KMS-11 (cell line): ENCODE measurements at regions not wholly inside any gene's neighbourhood (a gene's known extent, or its start where the extent isn't known, plus 50 kb on each side); places are given as distances from the start of the nearest gene placed in this dataset.

Experiments
- H2AFZ ChIP-seq: fragments of 200-600 bp; sonication (generic); 2 replicates; pipeline ENCODE4 v1.6.1; 2016; ENCODE audit warnings: antibody characterized with exemption, mixed run types, low read depth
- H3K27ac ChIP-seq: fragments of 200-600 bp; sonication (generic); 2 replicates; pipeline ENCODE4 v1.6.1; 2016; ENCODE audit warnings: mild to moderate bottlenecking, mixed run types
- H3K27me3 ChIP-seq: fragments of 200-600 bp; sonication (generic); 2 replicates; pipeline ENCODE4 v1.6.1; 2017; ENCODE audit warnings: mild to moderate bottlenecking, low read depth, mixed run types, moderate library complexity; ENCODE audit not compliant: insufficient read depth
- H3K36me3 ChIP-seq: fragments of 200-600 bp; sonication (generic); 2 replicates; pipeline ENCODE4 v1.6.1; 2017; ENCODE audit warnings: mild to moderate bottlenecking, mixed run types; ENCODE audit not compliant: insufficient read depth
- H3K4me1 ChIP-seq: fragments of 200-600 bp; sonication (generic); 2 replicates; pipeline ENCODE4 v1.6.1; 2016; ENCODE audit warnings: mild to moderate bottlenecking, low read depth, mixed run types; ENCODE audit not compliant: poor library complexity, severe bottlenecking
- H3K4me2 ChIP-seq: fragments of 200-600 bp; sonication (generic); 2 replicates; pipeline ENCODE4 v1.7.0; 2016; ENCODE audit warnings: mild to moderate bottlenecking, mixed run types
- H3K4me3 ChIP-seq: fragments of 200-600 bp; sonication (generic); IDR thresholded peaks from 2 replicates; pipeline ENCODE4 v1.6.1; 2017; ENCODE audit warnings: low read depth, low read length, mixed read lengths; ENCODE audit not compliant: insufficient read depth
- H3K79me2 ChIP-seq: fragments of 200-600 bp; sonication (generic); 2 replicates; pipeline ENCODE4 v1.6.1; 2016; ENCODE audit warnings: low read depth, mixed run types; ENCODE audit not compliant: insufficient read depth
- H3K9ac ChIP-seq: fragments of 200-600 bp; sonication (generic); 2 replicates; pipeline ENCODE4 v1.6.1; 2016; ENCODE audit warnings: mild to moderate bottlenecking, mixed run types
- H4K20me1 ChIP-seq: fragments of 200-600 bp; sonication (generic); 2 replicates; pipeline ENCODE4 v1.6.1; 2016; ENCODE audit warnings: mild to moderate bottlenecking, mixed run types; ENCODE audit not compliant: insufficient read depth
- TF ChIP-seq, protein P1 (sequence below): fragments of 200-600 bp; sonication (generic); conservative IDR thresholded peaks from 2 replicates; pipeline ENCODE4 v1.6.1; 2017; ENCODE audit warnings: low read depth, mild to moderate bottlenecking, antibody characterized with exemption, low read length, moderate library complexity, mixed read lengths

DNA sequence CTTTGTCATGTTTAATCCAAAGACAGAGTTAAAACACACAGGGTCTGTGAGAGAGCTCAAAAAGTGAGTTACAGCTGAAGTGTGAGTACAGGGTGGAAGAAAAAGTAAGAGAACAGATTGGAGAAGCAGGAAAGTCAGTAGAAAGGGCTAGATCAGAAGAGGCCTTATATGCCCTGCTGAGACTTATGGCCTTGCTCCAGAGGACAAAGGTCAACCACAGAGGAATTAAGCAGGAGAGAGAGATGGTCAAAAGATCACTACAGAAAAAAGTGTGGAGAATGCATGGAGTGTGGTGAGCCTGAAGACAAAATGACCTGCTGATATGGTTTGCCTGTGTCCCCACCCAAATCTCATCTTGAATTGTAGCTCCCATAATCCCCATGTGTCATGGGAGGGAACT, 213.8 kb downstream of the NEBL start:
- Histone ChIP-seq H3K4me1 (peaks cover 10% of the 10 kb centered on the region), H4K20me1 (no peaks in the 10 kb centered on the region), H3K79me2 (no peaks in the 10 kb centered on the region), H3K27me3 (no peaks in the 10 kb centered on the region), H3K4me3 (no peak overlapping the region), H2AFZ (0 out of 2 replicates have a peak overlapping the region, but pooled peaks have one; percentile 14), H3K27ac (no peak overlapping the region), H3K4me2 (no peak overlapping the region), H3K36me3 (no peaks in the 10 kb centered on the region), H3K9ac (no peak overlapping the region)
- TF ChIP-seq, protein P1, sequence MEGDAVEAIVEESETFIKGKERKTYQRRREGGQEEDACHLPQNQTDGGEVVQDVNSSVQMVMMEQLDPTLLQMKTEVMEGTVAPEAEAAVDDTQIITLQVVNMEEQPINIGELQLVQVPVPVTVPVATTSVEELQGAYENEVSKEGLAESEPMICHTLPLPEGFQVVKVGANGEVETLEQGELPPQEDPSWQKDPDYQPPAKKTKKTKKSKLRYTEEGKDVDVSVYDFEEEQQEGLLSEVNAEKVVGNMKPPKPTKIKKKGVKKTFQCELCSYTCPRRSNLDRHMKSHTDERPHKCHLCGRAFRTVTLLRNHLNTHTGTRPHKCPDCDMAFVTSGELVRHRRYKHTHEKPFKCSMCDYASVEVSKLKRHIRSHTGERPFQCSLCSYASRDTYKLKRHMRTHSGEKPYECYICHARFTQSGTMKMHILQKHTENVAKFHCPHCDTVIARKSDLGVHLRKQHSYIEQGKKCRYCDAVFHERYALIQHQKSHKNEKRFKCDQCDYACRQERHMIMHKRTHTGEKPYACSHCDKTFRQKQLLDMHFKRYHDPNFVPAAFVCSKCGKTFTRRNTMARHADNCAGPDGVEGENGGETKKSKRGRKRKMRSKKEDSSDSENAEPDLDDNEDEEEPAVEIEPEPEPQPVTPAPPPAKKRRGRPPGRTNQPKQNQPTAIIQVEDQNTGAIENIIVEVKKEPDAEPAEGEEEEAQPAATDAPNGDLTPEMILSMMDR = no peak

DNA sequence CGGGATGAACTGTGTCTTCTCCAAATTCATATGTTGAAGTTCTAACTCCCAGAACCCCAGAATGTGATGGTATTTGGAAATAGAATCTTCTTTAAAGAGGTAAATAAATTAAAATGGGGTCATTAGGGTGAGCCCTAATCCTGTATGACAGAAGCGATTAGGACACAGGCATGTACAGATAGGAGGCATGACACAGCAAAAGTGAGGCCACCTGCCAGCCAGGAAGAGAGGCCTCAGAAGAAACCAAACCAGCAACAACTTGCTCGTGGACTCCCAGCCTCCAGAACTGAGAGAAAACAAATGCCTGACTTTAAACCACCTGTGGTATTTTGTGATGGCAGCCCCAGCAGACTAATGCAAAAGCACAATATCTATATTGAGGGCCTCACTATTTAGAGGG, 214.3 kb downstream of the NEBL start:
- no peaks in the 10 kb centered on the region for H4K20me1 ChIP-seq
- 0 out of 2 replicates have a peak overlapping the region, but pooled peaks have one; percentile 14 for H2AFZ ChIP-seq
- no peak overlapping the region for H3K9ac ChIP-seq
- no peaks in the 10 kb centered on the region for H3K36me3 ChIP-seq
- no peak overlapping the region for H3K4me2 ChIP-seq
- H3K79me2 ChIP-seq = no peaks in the 10 kb centered on the region
- H3K27me3 ChIP-seq = no peaks in the 10 kb centered on the region
- H3K4me3 ChIP-seq = no peak overlapping the region
- H3K27ac ChIP-seq = no peak overlapping the region
- peaks cover 10% of the 10 kb centered on the region for H3K4me1 ChIP-seq
- TF ChIP-seq, protein P1 = no peak

DNA sequence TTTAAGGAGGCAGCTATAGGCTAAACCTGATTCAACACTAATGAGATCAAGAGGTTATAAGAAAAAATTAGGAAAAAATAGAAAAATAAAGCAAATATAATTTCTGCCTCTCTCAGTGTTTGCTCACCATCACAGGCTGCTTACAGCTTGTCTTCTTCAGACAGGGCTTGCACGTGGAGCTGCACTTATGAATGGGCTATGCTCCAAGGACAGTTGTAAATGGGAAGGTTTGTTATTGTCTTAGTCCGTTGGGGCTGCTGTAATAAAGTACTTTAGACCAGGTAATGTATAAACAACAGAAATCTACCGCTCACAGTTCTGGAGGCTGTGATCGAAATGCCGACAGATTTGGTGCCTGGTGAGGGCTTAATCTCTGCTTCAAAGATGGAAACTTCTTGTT, 219.8 kb downstream of the NEBL start:
- no peaks in the 10 kb centered on the region for H3K27me3 ChIP-seq
- no peak overlapping the region for H3K4me3 ChIP-seq
- H3K79me2 ChIP-seq = no peaks in the 10 kb centered on the region
- no peak overlapping the region for H2AFZ ChIP-seq
- no peaks in the 10 kb centered on the region for H4K20me1 ChIP-seq
- H3K4me1 ChIP-seq = no peaks in the 10 kb centered on the region
- H3K4me2 ChIP-seq = no peak overlapping the region
- TF ChIP-seq, protein P1 = no peak
- no peak overlapping the region for H3K9ac ChIP-seq
- H3K27ac ChIP-seq = no peak overlapping the region
- no peaks in the 10 kb centered on the region for H3K36me3 ChIP-seq

DNA sequence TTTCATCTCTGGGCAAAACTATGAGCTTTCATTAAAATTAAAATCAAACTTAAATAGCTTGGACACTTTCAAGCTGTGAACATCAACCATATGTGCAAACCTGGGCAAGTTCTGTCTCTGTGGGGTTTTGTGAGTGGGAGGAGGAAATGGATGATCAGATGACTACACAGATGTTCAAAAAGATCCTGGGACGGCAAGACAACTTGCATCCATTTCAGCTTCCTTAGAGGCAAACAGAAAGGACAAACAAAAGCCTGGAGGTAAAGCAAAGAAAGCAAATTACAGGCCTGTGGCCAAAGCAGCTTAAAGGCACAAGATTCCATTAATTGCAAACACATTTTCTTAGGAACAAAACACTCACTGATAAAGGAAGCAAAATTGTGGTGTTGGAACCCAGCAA, 222.2 kb downstream of the NEBL start:
- TF ChIP-seq, protein P1 = no peak
- Histone ChIP-seq H4K20me1 (no peaks in the 10 kb centered on the region), H3K4me1 (no peaks in the 10 kb centered on the region), H3K4me3 (no peak overlapping the region), H3K4me2 (no peak overlapping the region), H3K27me3 (no peaks in the 10 kb centered on the region), H3K27ac (no peak overlapping the region), H2AFZ (no peak overlapping the region), H3K79me2 (no peaks in the 10 kb centered on the region), H3K9ac (no peak overlapping the region), H3K36me3 (no peaks in the 10 kb centered on the region)
